Prostate gland (tissue), 2 donors: ENCODE measurements at regions not wholly inside any gene's neighbourhood (a gene's known extent, or its start where the extent isn't known, plus 50 kb on each side); places are given as distances from the start of the nearest gene placed in this dataset.

ENCODE experiments used
- CTCF ChIP-seq, 4 experiments: fragments of 200-600 bp in 2 of 4; fragments of 450-650 bp in 2 of 4; sonication (generic) in 2 of 4; IDR thresholded peaks; 1 replicate in 3 of 4; 2 replicates in 1 of 4; pipeline ENCODE4 v1.5.1; 2016 to 2019; ENCODE audit warnings: antibody characterized with exemption in 4 of 4, mild to moderate bottlenecking in 2 of 4, moderate library complexity in 2 of 4
- POLR2AphosphoS5 ChIP-seq: sonication (generic); formaldehyde crosslinking; IDR thresholded peaks from one replicate; pipeline ENCODE4 v1.6.1; 2017; ENCODE audit warnings: antibody characterized with exemption

- TF ChIP-seq POLR2AphosphoS5 (peak; percentile 22), CTCF (IDR thresholded peaks at IDR 0.05) (no peak)
These were observed 1186.3 kb upstream of the CELF4 start for GRCh38 chr18:38751898-38752297.
